ENCODE measurements at regions not wholly inside any gene's neighbourhood (a gene's known extent, or its start where the extent isn't known, plus 50 kb on each side); places are given as distances from the start of the nearest gene placed in this dataset.

GRCh38 chr3:25888892-25889524 lies 99.1 kb downstream of the OXSM start:
- no peak for TF ChIP-seq POLR2A (IDR thresholded peaks at IDR 0.05; ENCODE audit: control extremely low read depth in 1 of 2, low read depth in 2 of 2, low read length in 2 of 2)
- TF ChIP-seq EZH2 (IDR thresholded peaks at IDR 0.05; ENCODE audit: low read depth, low read length, severe bottlenecking) = no peak
- TF ChIP-seq CTCF (IDR thresholded peaks at IDR 0.05; ENCODE audit: control extremely low read depth in 1 of 3, insufficient read depth in 1 of 3, low read depth in 1 of 3, low read length in 3 of 3) = no peak
- TF ChIP-seq CREB1 (IDR thresholded peaks at IDR 0.05) = no peak
- TF ChIP-seq KDM1A (IDR thresholded peaks at IDR 0.05; ENCODE audit: borderline replicate concordance, low read length) = no peak
- no peak for TF ChIP-seq MAFK (IDR thresholded peaks at IDR 0.05; ENCODE audit: low read depth, low read length)
- no peak for TF ChIP-seq POLR2AphosphoS5 (IDR thresholded peaks at IDR 0.05; ENCODE audit: low read depth, low read length)
